ENCODE measurements at regions not wholly inside any gene's neighbourhood (a gene's known extent, or its start where the extent isn't known, plus 50 kb on each side); places are given as distances from the start of the nearest gene placed in this dataset.
"Not testable (repeated sequence)": the region's sequence is repeated elsewhere in the genome, so short reads cannot be mapped to it uniquely, and the experiment has no call there.

GRCh38 chr12:24630856-24631255 is 318.0 kb downstream of the BCAT1 start:
- H4K20me1 ChIP-seq (ENCODE audit: low read depth) = no peaks in the 10 kb centered on the region
- H2AFZ ChIP-seq (replicated peaks) = peak overlapping the region; percentile 8
- no peaks in the 10 kb centered on the region for H3K79me2 ChIP-seq (ENCODE audit: low read depth)
- Mint-ChIP-seq H3K4me1 (peaks cover 30% of the 10 kb centered on the region), H3K4me3 (no peak overlapping the region), H3K36me3 (no peaks in the 10 kb centered on the region), H3K27ac (no peak overlapping the region), H3K9me3 (peaks cover 17% of the 10 kb centered on the region), H3K27me3 (ENCODE audit: insufficient read depth, low read depth) (no peaks in the 10 kb centered on the region)
- peaks cover under 1% of the 10 kb centered on the region for H3K4me1 ChIP-seq
- H3K4me3 ChIP-seq = no peak overlapping the region
- no peak overlapping the region for H3K4me2 ChIP-seq
- H3K27me3 ChIP-seq = no peaks in the 10 kb centered on the region
- DNase-seq (ENCODE audit: low spot score) = no peak
- H3K27ac ChIP-seq = no peak overlapping the region
- H3K9me3 ChIP-seq (ENCODE audit: low read depth) = no peaks in the 10 kb centered on the region
- TF ChIP-seq EZH2 (IDR thresholded peaks at IDR 0.05) = no peak
- TF ChIP-seq, protein P1, sequence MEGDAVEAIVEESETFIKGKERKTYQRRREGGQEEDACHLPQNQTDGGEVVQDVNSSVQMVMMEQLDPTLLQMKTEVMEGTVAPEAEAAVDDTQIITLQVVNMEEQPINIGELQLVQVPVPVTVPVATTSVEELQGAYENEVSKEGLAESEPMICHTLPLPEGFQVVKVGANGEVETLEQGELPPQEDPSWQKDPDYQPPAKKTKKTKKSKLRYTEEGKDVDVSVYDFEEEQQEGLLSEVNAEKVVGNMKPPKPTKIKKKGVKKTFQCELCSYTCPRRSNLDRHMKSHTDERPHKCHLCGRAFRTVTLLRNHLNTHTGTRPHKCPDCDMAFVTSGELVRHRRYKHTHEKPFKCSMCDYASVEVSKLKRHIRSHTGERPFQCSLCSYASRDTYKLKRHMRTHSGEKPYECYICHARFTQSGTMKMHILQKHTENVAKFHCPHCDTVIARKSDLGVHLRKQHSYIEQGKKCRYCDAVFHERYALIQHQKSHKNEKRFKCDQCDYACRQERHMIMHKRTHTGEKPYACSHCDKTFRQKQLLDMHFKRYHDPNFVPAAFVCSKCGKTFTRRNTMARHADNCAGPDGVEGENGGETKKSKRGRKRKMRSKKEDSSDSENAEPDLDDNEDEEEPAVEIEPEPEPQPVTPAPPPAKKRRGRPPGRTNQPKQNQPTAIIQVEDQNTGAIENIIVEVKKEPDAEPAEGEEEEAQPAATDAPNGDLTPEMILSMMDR (IDR thresholded peaks at IDR 0.05) = no peak
- TF ChIP-seq EZH2phosphoT487 (IDR thresholded peaks at IDR 0.05) = no peak
- no peaks in the 10 kb centered on the region for H3K36me3 ChIP-seq
- no peak overlapping the region for H3K9ac ChIP-seq
- no peaks in the 10 kb centered on the region for H3F3A ChIP-seq (ENCODE audit: low read depth)

DNA sequence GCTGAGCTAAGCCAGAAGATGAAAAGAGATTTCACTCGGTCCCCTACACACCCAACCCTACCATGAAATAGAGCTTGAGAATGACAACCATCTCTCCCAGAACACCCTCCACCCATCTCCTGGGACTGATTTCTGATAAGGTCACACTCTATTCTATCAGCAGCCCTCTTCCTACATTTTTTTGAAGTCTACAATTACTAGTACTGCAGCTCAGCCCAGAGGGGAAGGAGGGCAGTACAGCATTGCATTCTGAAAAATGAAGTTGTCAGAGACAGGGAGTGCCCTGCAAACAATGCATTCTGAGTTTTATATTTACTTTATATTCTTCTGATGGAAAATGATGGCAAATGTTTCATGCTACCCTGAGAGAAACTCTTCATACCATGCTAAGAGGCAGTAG is 318.5 kb downstream of the BCAT1 start:
- Histone ChIP-seq H3F3A (ENCODE audit: low read depth) (no peaks in the 10 kb centered on the region), H3K4me1 (no peaks in the 10 kb centered on the region), H4K20me1 (ENCODE audit: low read depth) (no peaks in the 10 kb centered on the region), H2AFZ (replicated peaks) (peak overlapping the region; percentile 8), H3K79me2 (ENCODE audit: low read depth) (no peaks in the 10 kb centered on the region), H3K4me3 (no peak overlapping the region), H3K4me2 (no peak overlapping the region), H3K36me3 (no peaks in the 10 kb centered on the region), H3K27ac (no peak overlapping the region), H3K9me3 (ENCODE audit: low read depth) (no peaks in the 10 kb centered on the region), H3K27me3 (no peaks in the 10 kb centered on the region), H3K9ac (no peak overlapping the region)
- Mint-ChIP-seq H3K4me1 (peaks cover 28% of the 10 kb centered on the region), H3K27me3 (ENCODE audit: insufficient read depth, low read depth) (no peaks in the 10 kb centered on the region), H3K9me3 (peaks cover 17% of the 10 kb centered on the region), H3K27ac (peak overlapping the region; percentile 16), H3K36me3 (no peaks in the 10 kb centered on the region), H3K4me3 (no peak overlapping the region)
- TF ChIP-seq, protein P1 (IDR thresholded peaks at IDR 0.05) = peak; percentile 45
- TF ChIP-seq EZH2phosphoT487 (IDR thresholded peaks at IDR 0.05) = no peak
- no peak for TF ChIP-seq EZH2 (IDR thresholded peaks at IDR 0.05)
- peak; percentile 8 for DNase-seq (ENCODE audit: low spot score)

DNA sequence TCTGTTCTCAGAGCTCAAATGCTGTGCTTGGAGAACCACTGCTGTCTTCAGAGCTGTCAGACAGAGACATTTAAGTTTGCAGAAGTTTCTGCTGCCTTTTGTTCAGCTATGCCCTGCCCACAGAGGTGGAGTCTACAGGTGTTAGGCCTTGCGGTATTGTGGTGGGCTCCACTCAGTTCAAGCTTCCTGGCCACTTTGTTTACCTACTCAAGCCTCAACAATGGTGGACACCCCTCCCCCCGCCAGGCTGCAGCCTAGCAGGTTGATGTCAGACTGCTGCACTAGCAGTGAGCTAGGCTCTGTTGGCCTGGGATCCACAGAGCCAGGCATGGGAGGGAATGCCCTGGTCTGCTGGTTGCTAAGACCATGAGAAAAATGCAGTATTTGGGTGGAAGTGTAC is 323.8 kb downstream of the BCAT1 start:
- H3K27ac Mint-ChIP-seq = no peak overlapping the region
- H3K4me3 Mint-ChIP-seq = no peak overlapping the region
- peaks cover 6% of the 10 kb centered on the region for H3K36me3 Mint-ChIP-seq
- Histone ChIP-seq H3K4me2 (peak overlapping the region; percentile 13), H3K79me2 (ENCODE audit: low read depth) (no peaks in the 10 kb centered on the region), H3F3A (ENCODE audit: low read depth) (no peaks in the 10 kb centered on the region), H3K36me3 (no peaks in the 10 kb centered on the region), H3K27ac (no peak overlapping the region), H3K27me3 (no peaks in the 10 kb centered on the region), H3K9ac (no peak overlapping the region), H4K20me1 (ENCODE audit: low read depth) (no peaks in the 10 kb centered on the region), H3K9me3 (ENCODE audit: low read depth) (no peaks in the 10 kb centered on the region), H3K4me1 (peaks cover 4% of the 10 kb centered on the region), H2AFZ (replicated peaks) (peak overlapping the region; percentile 50), H3K4me3 (no peak overlapping the region)
- H3K9me3 Mint-ChIP-seq = peaks cover 46% of the 10 kb centered on the region
- peaks cover 14% of the 10 kb centered on the region for H3K4me1 Mint-ChIP-seq
- TF ChIP-seq EZH2 (IDR thresholded peaks at IDR 0.05) = no peak
- no peak for TF ChIP-seq EZH2phosphoT487 (IDR thresholded peaks at IDR 0.05)
- TF ChIP-seq, protein P1 (IDR thresholded peaks at IDR 0.05) = no peak
- DNase-seq (ENCODE audit: low spot score) = no peak
- H3K27me3 Mint-ChIP-seq (ENCODE audit: insufficient read depth, low read depth) = peaks cover 2% of the 10 kb centered on the region

GRCh38 chr12:24619954-24620353 is 328.9 kb downstream of the BCAT1 start:
- H3K27me3 ChIP-seq; H4K20me1 ChIP-seq (ENCODE audit: low read depth); H3K4me3 ChIP-seq; H3K79me2 ChIP-seq (ENCODE audit: low read depth); H3K9me3 ChIP-seq (ENCODE audit: low read depth); H3K36me3 ChIP-seq; H3K27ac Mint-ChIP-seq; DNase-seq (ENCODE audit: low spot score); H3K27ac ChIP-seq; H3K9ac ChIP-seq; H3K27me3 Mint-ChIP-seq (ENCODE audit: insufficient read depth, low read depth); H2AFZ ChIP-seq (replicated peaks); H3K4me3 Mint-ChIP-seq; H3K4me2 ChIP-seq; H3F3A ChIP-seq (ENCODE audit: low read depth): not testable (repeated sequence)
- Mint-ChIP-seq H3K36me3 (peaks cover 10% of the 10 kb centered on the region), H3K4me1 (peaks cover 26% of the 10 kb centered on the region), H3K9me3 (peaks cover 41% of the 10 kb centered on the region)
- peaks cover 14% of the 10 kb centered on the region for H3K4me1 ChIP-seq

All from neural progenitor cell (in vitro differentiated cells).